A549 (cell line): ENCODE measurements at regions not wholly inside any gene's neighbourhood (a gene's known extent, or its start where the extent isn't known, plus 50 kb on each side); places are given as distances from the start of the nearest gene placed in this dataset.

Experiments
- RAD21 ChIP-seq, 2 experiments: fragments of >200 bp in 1 of 2; sonication (Bioruptor Twin) in 1 of 2; formaldehyde crosslinking in 1 of 2; IDR thresholded peaks in 1 of 2; conservative IDR thresholded peaks in 1 of 2; 2 replicates in 1 of 2; 3 replicates in 1 of 2; pipeline ENCODE4 v1.6.1; 2012 to 2018; ENCODE audit warnings: inconsistent platforms in 1 of 2
- RCOR1 ChIP-seq: fragments of 150-350 bp; IDR thresholded peaks from 2 replicates; pipeline ENCODE4 v1.6.1; 2014; ENCODE audit warnings: antibody characterized with exemption, low read length, low read depth

DNA sequence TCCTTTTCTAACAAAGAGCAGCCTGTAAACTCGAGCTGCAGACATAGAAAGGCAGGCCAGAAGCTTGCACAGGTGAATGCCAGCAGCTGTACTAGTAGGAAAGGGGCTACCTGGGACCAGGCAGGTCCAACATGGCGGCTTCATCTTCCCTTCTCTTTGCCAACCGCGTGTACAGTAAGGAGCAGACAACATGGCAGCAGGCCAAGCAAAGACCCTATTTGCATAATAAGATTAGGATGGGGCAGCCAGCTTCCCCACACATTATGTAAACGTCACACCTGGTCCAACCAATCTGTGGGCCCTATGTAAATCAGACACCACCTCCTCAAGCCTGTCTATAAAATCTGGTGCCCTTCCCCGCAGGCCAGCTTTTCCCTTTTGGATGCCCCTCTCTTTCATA, 1186.5 kb upstream of the AUTS2 start:
- TF ChIP-seq RCOR1, result no peak
- TF ChIP-seq RAD21 (conservative IDR thresholded peaks at IDR 0.05 in 1 of 2, IDR thresholded peaks at IDR 0.05 in 1 of 2), result no peak
